SK-N-MC (cell line): ENCODE measurements at regions not wholly inside any gene's neighbourhood (a gene's known extent, or its start where the extent isn't known, plus 50 kb on each side); places are given as distances from the start of the nearest gene placed in this dataset.

Experiments
- EZH2 ChIP-seq: fragments of 200-600 bp; sonication (generic); IDR thresholded peaks from one replicate; pipeline ENCODE4 v1.6.1; 2017; ENCODE audit warnings: antibody characterized with exemption
- POLR2AphosphoS5 ChIP-seq: IDR thresholded peaks from 2 replicates; pipeline ENCODE4 v1.6.1; 2012; ENCODE audit warnings: mild to moderate bottlenecking, low read depth, low read length, borderline replicate concordance

- no peak for TF ChIP-seq POLR2AphosphoS5
- no peak for TF ChIP-seq EZH2
These were observed 105.0 kb upstream of the C1QTNF9B start for GRCh38 chr13:24002206-24002815.
